WTC11 (cell line): ENCODE measurements at regions not wholly inside any gene's neighbourhood (a gene's known extent, or its start where the extent isn't known, plus 50 kb on each side); places are given as distances from the start of the nearest gene placed in this dataset.

Experiments used
- ATAC-seq: fragments of 200-7000 bp; cut with Tn5 transposase; 2 replicates; pipeline ENCODE4 v1.10.0; 2021; ENCODE audit warnings: mild to moderate bottlenecking, moderate library complexity
- CTCF ChIA-PET: fragments of 300-600 bp; sonication (Branson Sonifier 250); formaldehyde crosslinking; loops from one replicate; lab custom pipeline; 2021; ENCODE audit warnings: antibody characterized with exemption; lab: Charles Lee
- POLR2A ChIA-PET: fragments of 350-600 bp; sonication (Branson Sonifier 250); formaldehyde crosslinking; loops from one replicate; lab custom pipeline; 2021; ENCODE audit warnings: antibody characterized with exemption; lab: Charles Lee
- DNase-seq: peaks from one replicate; pipeline ENCODE4 v3.0.0; 2021; ENCODE audit warnings: low spot score
- H3K27ac Mint-ChIP-seq: 2 replicates; pipeline ENCODE4 v1.8.0; 2021; ENCODE audit warnings: mixed read lengths
- H3K27me3 Mint-ChIP-seq: 2 replicates; pipeline ENCODE4 v1.8.0; 2021; ENCODE audit warnings: low read depth, mild to moderate bottlenecking, moderate library complexity, mixed read lengths
- H3K36me3 Mint-ChIP-seq: 2 replicates; pipeline ENCODE4 v1.8.0; 2021; ENCODE audit warnings: mixed read lengths
- H3K4me1 Mint-ChIP-seq: 2 replicates; pipeline ENCODE4 v1.8.0; 2022; ENCODE audit warnings: mixed read lengths
- H3K4me3 Mint-ChIP-seq: 2 replicates; pipeline ENCODE4 v1.8.0; 2021; ENCODE audit warnings: mild to moderate bottlenecking, moderate library complexity, mixed read lengths
- H3K9me3 Mint-ChIP-seq: 2 replicates; pipeline ENCODE4 v1.8.0; 2021; ENCODE audit warnings: mixed read lengths
- CREB1 ChIP-seq: sonication (generic); formaldehyde crosslinking; IDR thresholded peaks from 2 replicates; pipeline ENCODE4 v1.8.0; 2023; ENCODE audit warnings: mild to moderate bottlenecking, missing genetic modification reagents
- ELF4 ChIP-seq: sonication (generic); formaldehyde crosslinking; IDR thresholded peaks from 2 replicates; pipeline ENCODE4 v1.8.1; 2022; ENCODE audit warnings: low read depth, mild to moderate bottlenecking, moderate library complexity, missing genetic modification reagents
- ESRRA ChIP-seq: sonication (generic); formaldehyde crosslinking; IDR thresholded peaks from 2 replicates; pipeline ENCODE4 v1.8.1; 2022; ENCODE audit warnings: mild to moderate bottlenecking, missing genetic modification reagents, borderline replicate concordance
- FOXK1 ChIP-seq: sonication (generic); formaldehyde crosslinking; IDR thresholded peaks from 2 replicates; pipeline ENCODE4 v1.8.0; 2022; ENCODE audit warnings: mild to moderate bottlenecking, moderate library complexity, missing genetic modification reagents
- GTF2I ChIP-seq: fragments of 250-450 bp; sonication (Bioruptor Pico); conservative IDR thresholded peaks from 2 replicates; pipeline ENCODE4 v1.4.0; 2021; ENCODE audit warnings: mild to moderate bottlenecking
- JUN ChIP-seq: sonication (generic); formaldehyde crosslinking; IDR thresholded peaks from 2 replicates; pipeline ENCODE4 v1.8.0; 2023; ENCODE audit warnings: mild to moderate bottlenecking, missing genetic modification reagents
- PRRX2 ChIP-seq: fragments of 250-450 bp; sonication (Bioruptor Pico); IDR thresholded peaks from 2 replicates; pipeline ENCODE4 v1.8.0; 2021; ENCODE audit warnings: mild to moderate bottlenecking
- RORB ChIP-seq: fragments of 250-450 bp; sonication (Bioruptor Pico); IDR thresholded peaks from 2 replicates; pipeline ENCODE4 v1.9.0; 2021; ENCODE audit warnings: mild to moderate bottlenecking
- SOX15 ChIP-seq: fragments of 250-450 bp; sonication (Bioruptor Pico); IDR thresholded peaks from 2 replicates; pipeline ENCODE4 v1.9.0; 2021; ENCODE audit warnings: mild to moderate bottlenecking
- SP1 ChIP-seq: sonication (generic); formaldehyde crosslinking; conservative IDR thresholded peaks from 2 replicates; pipeline ENCODE4 v1.8.1; 2022; ENCODE audit warnings: missing genetic modification reagents
- ZNF121 ChIP-seq: sonication (generic); formaldehyde crosslinking; IDR thresholded peaks from 2 replicates; pipeline ENCODE4 v1.8.0; 2023; ENCODE audit warnings: missing genetic modification reagents
- ZNF138 ChIP-seq: sonication (generic); formaldehyde crosslinking; conservative IDR thresholded peaks from 2 replicates; pipeline ENCODE4 v1.8.1; 2022; ENCODE audit warnings: mild to moderate bottlenecking, moderate library complexity, missing genetic modification reagents
- ZNF219 ChIP-seq: sonication (generic); formaldehyde crosslinking; IDR thresholded peaks from 2 replicates; pipeline ENCODE4 v1.8.0; 2023; ENCODE audit warnings: missing genetic modification reagents, mild to moderate bottlenecking, borderline replicate concordance
- ZNF263 ChIP-seq: sonication (generic); formaldehyde crosslinking; IDR thresholded peaks from 2 replicates; pipeline ENCODE4 v1.8.1; 2022; ENCODE audit warnings: low read depth, mild to moderate bottlenecking, moderate library complexity, missing genetic modification reagents
- ZNF423 ChIP-seq: fragments of 250-450 bp; sonication (Bioruptor Pico); IDR thresholded peaks from 2 replicates; pipeline ENCODE4 v2.1.2; 2022; ENCODE audit warnings: mild to moderate bottlenecking, moderate library complexity
- TF ChIP-seq, protein P1 (sequence below): sonication (generic); formaldehyde crosslinking; IDR thresholded peaks from 2 replicates; pipeline ENCODE4 v1.8.1; 2023; ENCODE audit warnings: mild to moderate bottlenecking, missing genetic modification reagents
- TF ChIP-seq, protein P2 (sequence below): sonication (generic); formaldehyde crosslinking; IDR thresholded peaks from 2 replicates; pipeline ENCODE4 v1.8.1; 2023; ENCODE audit warnings: mild to moderate bottlenecking, missing genetic modification reagents, moderate library complexity
- TF ChIP-seq, protein P3 (sequence below): sonication (generic); formaldehyde crosslinking; IDR thresholded peaks from 2 replicates; pipeline ENCODE4 v1.8.1; 2022; ENCODE audit warnings: mild to moderate bottlenecking, missing genetic modification reagents, moderate library complexity, borderline replicate concordance
- TF ChIP-seq, protein P4 (sequence below): sonication (generic); formaldehyde crosslinking; conservative IDR thresholded peaks from 2 replicates; pipeline ENCODE4 v1.8.1; 2023; ENCODE audit warnings: mild to moderate bottlenecking, low read depth, missing genetic modification reagents, moderate library complexity
- TF ChIP-seq, protein P5 (sequence below): sonication (generic); formaldehyde crosslinking; IDR thresholded peaks from 2 replicates; pipeline ENCODE4 v1.8.1; 2022; ENCODE audit warnings: missing genetic modification reagents, borderline replicate concordance

DNA sequence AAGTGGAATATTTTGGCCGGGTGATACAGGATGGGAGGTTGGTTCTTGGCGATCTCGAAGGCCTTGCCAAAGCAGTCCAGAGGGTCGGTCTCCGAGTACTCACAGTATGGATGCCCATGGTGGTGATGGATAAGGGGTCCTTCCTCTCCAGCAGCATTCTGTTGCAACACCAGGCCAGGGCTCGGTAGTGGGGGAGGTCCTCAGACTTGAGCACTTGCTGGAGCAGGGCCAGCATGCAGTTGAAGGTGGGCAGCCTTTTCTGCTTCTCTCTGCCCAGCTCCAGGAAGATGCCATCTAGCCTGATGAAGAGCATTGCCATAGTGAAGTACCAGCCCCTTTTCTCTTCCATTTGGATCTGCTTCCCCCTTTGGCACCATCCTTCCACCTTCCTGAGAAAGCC is 99.4 kb upstream of the MCHR2 start:
- ATAC-seq (no peak), DNase-seq (no peak)
- no peaks in the 10 kb centered on the region for H3K9me3 Mint-ChIP-seq
- H3K4me3 Mint-ChIP-seq, result no peak overlapping the region
- no peak overlapping the region for H3K27ac Mint-ChIP-seq
- no peaks in the 10 kb centered on the region for H3K36me3 Mint-ChIP-seq
- no peaks in the 10 kb centered on the region for H3K27me3 Mint-ChIP-seq
- H3K4me1 Mint-ChIP-seq, result no peaks in the 10 kb centered on the region
- ChIA-PET CTCF (interaction anchor here (0.8 kb wide), 1 partner anchor 15 kb away, joined by 3 read pairs; no protein-coding TSS in a partner anchor), POLR2A (no interaction called here)
- TF ChIP-seq PRRX2 (no peak), SP1 (CRISPR knock-in tag) (no peak), CREB1 (CRISPR knock-in tag) (no peak), JUN (CRISPR knock-in tag) (no peak), ZNF423 (CRISPR knock-in tag) (no peak), SOX15 (CRISPR knock-in tag) (no peak), ZNF138 (no peak), ELF4 (CRISPR knock-in tag) (no peak), ZNF219 (CRISPR knock-in tag) (no peak)
- TF ChIP-seq, protein P1, sequence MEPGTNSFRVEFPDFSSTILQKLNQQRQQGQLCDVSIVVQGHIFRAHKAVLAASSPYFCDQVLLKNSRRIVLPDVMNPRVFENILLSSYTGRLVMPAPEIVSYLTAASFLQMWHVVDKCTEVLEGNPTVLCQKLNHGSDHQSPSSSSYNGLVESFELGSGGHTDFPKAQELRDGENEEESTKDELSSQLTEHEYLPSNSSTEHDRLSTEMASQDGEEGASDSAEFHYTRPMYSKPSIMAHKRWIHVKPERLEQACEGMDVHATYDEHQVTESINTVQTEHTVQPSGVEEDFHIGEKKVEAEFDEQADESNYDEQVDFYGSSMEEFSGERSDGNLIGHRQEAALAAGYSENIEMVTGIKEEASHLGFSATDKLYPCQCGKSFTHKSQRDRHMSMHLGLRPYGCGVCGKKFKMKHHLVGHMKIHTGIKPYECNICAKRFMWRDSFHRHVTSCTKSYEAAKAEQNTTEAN (CRISPR knock-in tag), result no peak

DNA sequence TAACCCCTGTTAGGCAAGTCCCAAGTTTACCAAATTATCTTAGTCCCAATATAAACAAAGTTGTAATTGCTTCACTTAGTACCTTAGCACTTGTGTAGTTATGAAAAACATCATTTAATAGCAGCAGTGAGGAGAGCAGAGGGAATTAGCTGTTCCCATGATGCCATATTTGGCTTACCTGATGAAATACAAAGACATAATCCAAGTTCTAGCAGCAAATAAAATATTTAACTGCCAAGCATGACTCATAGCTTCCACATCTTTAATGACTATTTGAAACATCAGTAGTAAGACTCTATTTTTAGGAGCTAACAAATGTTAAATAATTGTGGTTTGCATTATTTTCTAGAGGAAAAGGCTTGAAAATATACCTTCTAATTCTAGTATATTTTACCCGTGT is 94.0 kb upstream of the MCHR2 start:
- no peak overlapping the region for H3K27ac Mint-ChIP-seq
- DNase-seq, result no peak
- no peaks in the 10 kb centered on the region for H3K36me3 Mint-ChIP-seq
- H3K27me3 Mint-ChIP-seq, result no peaks in the 10 kb centered on the region
- ChIA-PET POLR2A (no interaction called here), CTCF (interaction anchor here (1.2 kb wide), 1 partner anchor 10 kb away, joined by 4 read pairs; no protein-coding TSS in a partner anchor)
- no peak overlapping the region for H3K4me3 Mint-ChIP-seq
- TF ChIP-seq, protein P2, sequence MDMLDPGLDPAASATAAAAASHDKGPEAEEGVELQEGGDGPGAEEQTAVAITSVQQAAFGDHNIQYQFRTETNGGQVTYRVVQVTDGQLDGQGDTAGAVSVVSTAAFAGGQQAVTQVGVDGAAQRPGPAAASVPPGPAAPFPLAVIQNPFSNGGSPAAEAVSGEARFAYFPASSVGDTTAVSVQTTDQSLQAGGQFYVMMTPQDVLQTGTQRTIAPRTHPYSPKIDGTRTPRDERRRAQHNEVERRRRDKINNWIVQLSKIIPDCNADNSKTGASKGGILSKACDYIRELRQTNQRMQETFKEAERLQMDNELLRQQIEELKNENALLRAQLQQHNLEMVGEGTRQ (CRISPR knock-in tag), result no peak
- no peak for TF ChIP-seq ZNF138
- no peak for TF ChIP-seq ZNF121 (CRISPR knock-in tag)
- no peak for TF ChIP-seq FOXK1 (CRISPR knock-in tag)
- TF ChIP-seq, all 79 proteins: peak for 0
- Mint-ChIP-seq H3K4me1 (no peaks in the 10 kb centered on the region), H3K9me3 (peaks cover 5% of the 10 kb centered on the region)
- no peak for ATAC-seq

DNA sequence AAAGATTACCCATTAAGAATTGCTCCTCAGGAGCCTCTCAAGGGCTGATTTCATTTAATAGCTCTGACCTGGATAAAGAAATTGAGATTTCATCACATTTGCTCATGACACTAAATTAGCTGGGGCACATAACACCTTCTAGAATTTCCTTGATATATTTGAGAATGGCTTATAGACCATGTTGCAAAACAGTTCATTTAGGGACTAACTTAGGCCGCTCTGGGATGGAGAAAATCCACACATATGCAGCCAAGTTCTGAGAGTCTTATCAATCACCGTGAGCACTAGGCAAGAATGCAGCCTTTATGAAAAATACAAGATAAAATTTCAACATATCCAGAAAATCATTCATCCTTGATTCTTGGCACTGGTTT is 91.0 kb upstream of the MCHR2 start:
- DNase-seq, result no peak
- no peak for TF ChIP-seq ESRRA (CRISPR knock-in tag)
- TF ChIP-seq, protein P3, sequence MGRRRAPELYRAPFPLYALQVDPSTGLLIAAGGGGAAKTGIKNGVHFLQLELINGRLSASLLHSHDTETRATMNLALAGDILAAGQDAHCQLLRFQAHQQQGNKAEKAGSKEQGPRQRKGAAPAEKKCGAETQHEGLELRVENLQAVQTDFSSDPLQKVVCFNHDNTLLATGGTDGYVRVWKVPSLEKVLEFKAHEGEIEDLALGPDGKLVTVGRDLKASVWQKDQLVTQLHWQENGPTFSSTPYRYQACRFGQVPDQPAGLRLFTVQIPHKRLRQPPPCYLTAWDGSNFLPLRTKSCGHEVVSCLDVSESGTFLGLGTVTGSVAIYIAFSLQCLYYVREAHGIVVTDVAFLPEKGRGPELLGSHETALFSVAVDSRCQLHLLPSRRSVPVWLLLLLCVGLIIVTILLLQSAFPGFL (CRISPR knock-in tag), result no peak
- no peak for TF ChIP-seq ELF4 (CRISPR knock-in tag)
- TF ChIP-seq GTF2I (CRISPR knock-in tag), result no peak
- TF ChIP-seq, all 79 proteins: peak for 0
- Mint-ChIP-seq H3K36me3 (no peaks in the 10 kb centered on the region), H3K27ac (no peak overlapping the region), H3K9me3 (peaks cover 8% of the 10 kb centered on the region), H3K27me3 (no peaks in the 10 kb centered on the region), H3K4me3 (no peak overlapping the region), H3K4me1 (no peaks in the 10 kb centered on the region)
- ChIA-PET CTCF (interaction anchor here (1.8 kb wide), 1 partner anchor 217 kb away, joined by 6 read pairs; no protein-coding TSS in a partner anchor), POLR2A (no interaction called here)
- ATAC-seq, result no peak

DNA sequence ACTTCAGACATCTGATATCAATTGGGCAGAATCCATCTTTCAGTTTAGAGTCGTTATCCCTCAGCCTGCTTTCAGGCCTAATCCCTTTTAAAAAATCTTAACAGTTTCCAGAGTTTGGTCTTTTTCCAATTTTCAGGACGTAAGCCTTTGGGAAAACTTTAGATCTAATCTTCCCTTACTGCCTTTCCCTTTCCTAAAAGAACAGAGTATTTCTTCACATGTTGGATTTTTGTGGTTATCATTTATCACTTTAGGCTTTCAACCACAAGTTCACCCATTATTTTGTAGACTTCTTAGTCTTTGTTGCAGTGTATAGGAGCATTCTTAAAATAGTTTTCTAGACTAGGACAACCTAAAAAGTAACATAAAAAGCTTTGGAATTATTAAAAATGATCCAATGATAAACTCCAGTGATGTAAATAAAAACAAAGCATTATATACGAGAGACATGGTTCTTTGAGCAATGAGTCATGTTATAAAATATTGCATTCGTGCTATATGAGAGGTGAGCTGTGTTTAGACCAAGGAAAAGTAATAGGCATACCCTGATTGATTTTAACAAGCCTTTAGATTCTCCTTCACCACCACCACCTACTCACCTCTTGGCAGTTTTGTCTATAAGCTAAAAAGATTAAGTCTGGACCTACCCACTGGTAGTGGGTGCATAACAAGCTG is 90.4 kb upstream of the MCHR2 start:
- ChIA-PET POLR2A (no interaction called here), CTCF (interaction anchor here (1.8 kb wide), 1 partner anchor 216 kb away, joined by 6 read pairs; no protein-coding TSS in a partner anchor)
- H3K4me1 Mint-ChIP-seq, result no peaks in the 10 kb centered on the region
- DNase-seq (no peak), ATAC-seq (no peak)
- H3K27me3 Mint-ChIP-seq, result no peaks in the 10 kb centered on the region
- H3K27ac Mint-ChIP-seq, result no peak overlapping the region
- peaks cover 8% of the 10 kb centered on the region for H3K9me3 Mint-ChIP-seq
- no peak overlapping the region for H3K4me3 Mint-ChIP-seq
- H3K36me3 Mint-ChIP-seq, result no peaks in the 10 kb centered on the region
- TF ChIP-seq, protein P4, sequence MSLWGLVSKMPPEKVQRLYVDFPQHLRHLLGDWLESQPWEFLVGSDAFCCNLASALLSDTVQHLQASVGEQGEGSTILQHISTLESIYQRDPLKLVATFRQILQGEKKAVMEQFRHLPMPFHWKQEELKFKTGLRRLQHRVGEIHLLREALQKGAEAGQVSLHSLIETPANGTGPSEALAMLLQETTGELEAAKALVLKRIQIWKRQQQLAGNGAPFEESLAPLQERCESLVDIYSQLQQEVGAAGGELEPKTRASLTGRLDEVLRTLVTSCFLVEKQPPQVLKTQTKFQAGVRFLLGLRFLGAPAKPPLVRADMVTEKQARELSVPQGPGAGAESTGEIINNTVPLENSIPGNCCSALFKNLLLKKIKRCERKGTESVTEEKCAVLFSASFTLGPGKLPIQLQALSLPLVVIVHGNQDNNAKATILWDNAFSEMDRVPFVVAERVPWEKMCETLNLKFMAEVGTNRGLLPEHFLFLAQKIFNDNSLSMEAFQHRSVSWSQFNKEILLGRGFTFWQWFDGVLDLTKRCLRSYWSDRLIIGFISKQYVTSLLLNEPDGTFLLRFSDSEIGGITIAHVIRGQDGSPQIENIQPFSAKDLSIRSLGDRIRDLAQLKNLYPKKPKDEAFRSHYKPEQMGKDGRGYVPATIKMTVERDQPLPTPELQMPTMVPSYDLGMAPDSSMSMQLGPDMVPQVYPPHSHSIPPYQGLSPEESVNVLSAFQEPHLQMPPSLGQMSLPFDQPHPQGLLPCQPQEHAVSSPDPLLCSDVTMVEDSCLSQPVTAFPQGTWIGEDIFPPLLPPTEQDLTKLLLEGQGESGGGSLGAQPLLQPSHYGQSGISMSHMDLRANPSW (CRISPR knock-in tag), result no peak
- TF ChIP-seq RORB (no peak), ZNF138 (no peak), ZNF263 (CRISPR knock-in tag) (no peak), FOXK1 (CRISPR knock-in tag) (no peak)
- TF ChIP-seq, protein P1 (CRISPR knock-in tag), result no peak
- TF ChIP-seq, protein P5, sequence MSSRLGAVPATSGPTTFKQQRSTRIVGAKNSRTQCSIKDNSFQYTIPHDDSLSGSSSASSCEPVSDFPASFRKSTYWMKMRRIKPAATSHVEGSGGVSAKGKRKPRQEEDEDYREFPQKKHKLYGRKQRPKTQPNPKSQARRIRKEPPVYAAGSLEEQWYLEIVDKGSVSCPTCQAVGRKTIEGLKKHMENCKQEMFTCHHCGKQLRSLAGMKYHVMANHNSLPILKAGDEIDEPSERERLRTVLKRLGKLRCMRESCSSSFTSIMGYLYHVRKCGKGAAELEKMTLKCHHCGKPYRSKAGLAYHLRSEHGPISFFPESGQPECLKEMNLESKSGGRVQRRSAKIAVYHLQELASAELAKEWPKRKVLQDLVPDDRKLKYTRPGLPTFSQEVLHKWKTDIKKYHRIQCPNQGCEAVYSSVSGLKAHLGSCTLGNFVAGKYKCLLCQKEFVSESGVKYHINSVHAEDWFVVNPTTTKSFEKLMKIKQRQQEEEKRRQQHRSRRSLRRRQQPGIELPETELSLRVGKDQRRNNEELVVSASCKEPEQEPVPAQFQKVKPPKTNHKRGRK, result no peak
